GM18511 (cell line): ENCODE measurements at regions not wholly inside any gene's neighbourhood (a gene's known extent, or its start where the extent isn't known, plus 50 kb on each side); places are given as distances from the start of the nearest gene placed in this dataset.
"Not testable (repeated sequence)": the region's sequence is repeated elsewhere in the genome, so short reads cannot be mapped to it uniquely, and the experiment has no call there.

Experiments used
- ATAC-seq: cut with Tn5 transposase; IDR thresholded peaks from one replicate; pipeline ENCODE4 v1.9.1; 2021; ENCODE audit warnings: mild to moderate bottlenecking, moderate library complexity; ENCODE audit not compliant: unreplicated experiment

- ATAC-seq: no peak
Observed at GRCh38 chr20:1757606-1758512, 100.3 kb upstream of the SIRPG start.

- ATAC-seq: no peak
Observed at GRCh38 chr20:1757072-1757471, 99.5 kb upstream of the SIRPG start.

GRCh38 chr20:1754749-1755148, 97.2 kb upstream of the SIRPG start:
- ATAC-seq: no peak

GRCh38 chr20:1754306-1754705, 96.7 kb upstream of the SIRPG start:
- no peak for ATAC-seq

- no peak for ATAC-seq
Observed at GRCh38 chr20:1752045-1752444, 94.5 kb upstream of the SIRPG start.

GRCh38 chr20:1748777-1749176, 91.2 kb upstream of the SIRPG start:
- ATAC-seq: no peak

- no peak for ATAC-seq
Observed at GRCh38 chr20:1747953-1748577, 90.5 kb upstream of the SIRPG start.

- ATAC-seq: not testable (repeated sequence)
Observed at GRCh38 chr20:1742049-1742434, 84.5 kb upstream of the SIRPG start.

- ATAC-seq: no peak
Observed at GRCh38 chr20:1741309-1742048, 83.9 kb upstream of the SIRPG start.

- no peak for ATAC-seq
Observed at GRCh38 chr20:1737134-1737533, 79.6 kb upstream of the SIRPG start.

GRCh38 chr20:1735417-1736089, 78.0 kb upstream of the SIRPG start:
- ATAC-seq: no peak

- ATAC-seq: no peak
Observed at GRCh38 chr20:1734269-1734858, 76.8 kb upstream of the SIRPG start.

- not testable (repeated sequence) for ATAC-seq
Observed at GRCh38 chr20:1731828-1732375, 74.3 kb upstream of the SIRPG start.

GRCh38 chr20:1730981-1731711, 73.6 kb upstream of the SIRPG start:
- not testable (repeated sequence) for ATAC-seq

GRCh38 chr20:1727303-1727702, 69.7 kb upstream of the SIRPG start:
- not testable (repeated sequence) for ATAC-seq

GRCh38 chr20:1724901-1725300, 67.3 kb upstream of the SIRPG start:
- ATAC-seq: no peak

GRCh38 chr20:1722513-1723050, 65.0 kb upstream of the SIRPG start:
- no peak for ATAC-seq

GRCh38 chr20:1721687-1722512, 64.3 kb upstream of the SIRPG start:
- peak; percentile 74 for ATAC-seq
